CD4-positive, alpha-beta memory T cell (primary cell): ENCODE measurements at regions not wholly inside any gene's neighbourhood (a gene's known extent, or its start where the extent isn't known, plus 50 kb on each side); places are given as distances from the start of the nearest gene placed in this dataset.

Experiments used
- CTCF ChIA-PET: fragments of 350-600 bp; sonication (Branson Sonifier 250); formaldehyde crosslinking; loops from one replicate; lab custom pipeline; 2021; ENCODE audit warnings: inconsistent platforms; ENCODE audit not compliant: partially characterized antibody; lab: Charles Lee
- POLR2A ChIA-PET: fragments of 350-600 bp; sonication (Branson Sonifier 250); formaldehyde crosslinking; loops from one replicate; lab custom pipeline; 2021; ENCODE audit not compliant: partially characterized antibody; lab: Charles Lee
- DNase-seq, 5 donors: peaks; one replicate each; pipeline versions ENCODE4 v3.0.0 to v3.0.0-alpha.2; 2020 to 2022; ENCODE audit warnings: mixed read lengths in 1 of 5
- H3K27ac ChIP-seq: one replicate; pipeline ENCODE4 v1.7.0; 2013; ENCODE audit warnings: low read depth, low read length
- H3K27me3 ChIP-seq: 2 replicates; pipeline ENCODE4 v1.7.0; 2013; ENCODE audit warnings: mild to moderate bottlenecking, low read length, moderate library complexity; ENCODE audit not compliant: insufficient read depth
- H3K36me3 ChIP-seq: 2 replicates; pipeline ENCODE4 v1.7.0; 2013; ENCODE audit warnings: mild to moderate bottlenecking, low read length, moderate library complexity; ENCODE audit not compliant: insufficient read depth
- H3K4me1 ChIP-seq: 2 replicates; pipeline ENCODE4 v1.7.0; 2013; ENCODE audit warnings: mild to moderate bottlenecking, low read length, moderate library complexity; ENCODE audit not compliant: insufficient read depth
- H3K4me3 ChIP-seq, 2 donors: one replicate each; pipeline ENCODE4 v1.7.0; 2013; ENCODE audit warnings: low read length in 2 of 2, mild to moderate bottlenecking in 1 of 2
- H3K9me3 ChIP-seq, 2 donors: one replicate each; pipeline ENCODE4 v1.7.0; 2013; ENCODE audit warnings: low read length in 2 of 2, control low read depth in 1 of 2; ENCODE audit not compliant: control insufficient read depth in 1 of 2
- H3K27ac Mint-ChIP-seq, 7 donors: one replicate each; pipeline ENCODE4 v1.8.0; 2020 to 2021; ENCODE audit warnings: mixed read lengths in 7 of 7, mild to moderate bottlenecking in 6 of 7, inconsistent platforms in 3 of 7, moderate library complexity in 3 of 7
- H3K27me3 Mint-ChIP-seq, 2 donors: one replicate each; pipeline ENCODE4 v1.8.0; 2020 to 2021; ENCODE audit warnings: mixed read lengths in 2 of 2
- H3K36me3 Mint-ChIP-seq, 2 donors: one replicate each; pipeline ENCODE4 v1.8.0; 2020 to 2021; ENCODE audit warnings: mixed read lengths in 2 of 2, inconsistent platforms in 1 of 2, mild to moderate bottlenecking in 1 of 2
- H3K4me1 Mint-ChIP-seq, 4 donors: one replicate each; pipeline ENCODE4 v1.8.0; 2020 to 2021; ENCODE audit warnings: mixed read lengths in 4 of 4, mild to moderate bottlenecking in 1 of 4
- H3K4me3 Mint-ChIP-seq, 8 donors: one replicate each; pipeline ENCODE4 v1.8.0; 2020 to 2021; ENCODE audit warnings: mixed read lengths in 8 of 8, mild to moderate bottlenecking in 7 of 8, moderate library complexity in 6 of 8, inconsistent platforms in 3 of 8
- H3K9me3 Mint-ChIP-seq, 8 donors: one replicate each; pipeline ENCODE4 v1.8.0; 2020 to 2021; ENCODE audit warnings: mixed read lengths in 8 of 8, mild to moderate bottlenecking in 5 of 8, inconsistent platforms in 3 of 8, moderate library complexity in 1 of 8
- intact Hi-C: fragments of 100-400 bp; cut with micrococcal nuclease; formaldehyde crosslinking; loops from one replicate; pipeline ENCODE4 v1.15.1; 2023

- Histone ChIP-seq H3K36me3 (no peaks in the 10 kb centered on the region), H3K27me3 (no peaks in the 10 kb centered on the region), H3K27ac (no peak overlapping the region), H3K4me1 (no peaks in the 10 kb centered on the region), H3K9me3 (no peaks in the 10 kb centered on the region), H3K4me3 (no peak overlapping the region)
- intact Hi-C loops = no loop called here
- no peaks in the 10 kb centered on the region for H3K27me3 Mint-ChIP-seq
- ChIA-PET CTCF (no interaction called here), POLR2A (no interaction called here)
- peaks cover 0 to 5% (median 3%) of the 10 kb centered on the region in 8 donors for H3K9me3 Mint-ChIP-seq
- no peak overlapping the region for H3K4me3 Mint-ChIP-seq
- H3K4me1 Mint-ChIP-seq = no peaks in the 10 kb centered on the region
- no peak for DNase-seq
- no peaks in the 10 kb centered on the region for H3K36me3 Mint-ChIP-seq
- no peak overlapping the region for H3K27ac Mint-ChIP-seq
Measured at GRCh38 chr6:142613981-142614380, 312.2 kb downstream of the ADGRG6 start.

DNA sequence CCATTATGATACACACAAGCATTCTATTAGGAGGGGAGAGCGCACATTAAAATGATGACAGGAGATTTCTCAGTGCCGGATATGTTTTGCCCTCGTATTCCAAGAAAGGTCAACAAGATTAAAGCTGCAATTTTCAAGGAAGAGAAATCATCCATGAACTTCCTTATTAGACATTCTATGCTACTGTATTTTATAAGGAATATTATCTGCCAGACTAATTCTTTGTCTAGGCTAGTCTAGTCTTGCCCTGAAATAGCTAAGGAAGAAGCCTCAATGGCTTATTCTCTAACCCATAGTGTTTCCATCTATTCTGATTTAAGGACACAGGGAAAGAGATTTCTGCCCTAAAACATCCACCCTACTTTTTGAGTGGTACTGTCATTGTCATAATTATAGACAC, 315.4 kb downstream of the ADGRG6 start:
- no peak overlapping the region for H3K4me3 ChIP-seq
- Mint-ChIP-seq H3K9me3 (peaks cover 0 to under 1% (median 0%) of the 10 kb centered on the region in 8 donors), H3K4me3 (no peak overlapping the region), H3K4me1 (no peaks in the 10 kb centered on the region), H3K36me3 (no peaks in the 10 kb centered on the region), H3K27me3 (peaks cover 0 to 2% of the 10 kb centered on the region in 2 donors), H3K27ac (no peak overlapping the region)
- H3K4me1 ChIP-seq = no peaks in the 10 kb centered on the region
- POLR2A ChIA-PET = no interaction called here
- H3K9me3 ChIP-seq = no peaks in the 10 kb centered on the region
- DNase-seq = no peak
- no peaks in the 10 kb centered on the region for H3K36me3 ChIP-seq
- no peaks in the 10 kb centered on the region for H3K27me3 ChIP-seq
- CTCF ChIA-PET = no interaction called here
- H3K27ac ChIP-seq = no peak overlapping the region
- intact Hi-C loops = no loop called here

- Histone ChIP-seq H3K4me1 (no peaks in the 10 kb centered on the region), H3K27ac (no peak overlapping the region), H3K4me3 (no peak overlapping the region), H3K9me3 (no peaks in the 10 kb centered on the region), H3K27me3 (no peaks in the 10 kb centered on the region), H3K36me3 (no peaks in the 10 kb centered on the region)
- intact Hi-C loops = no loop called here
- ChIA-PET CTCF (no interaction called here), POLR2A (no interaction called here)
- Mint-ChIP-seq H3K27me3 (peaks cover 0 to 2% of the 10 kb centered on the region in 2 donors), H3K4me1 (no peaks in the 10 kb centered on the region), H3K9me3 (no peaks in the 10 kb centered on the region), H3K4me3 (no peak overlapping the region), H3K36me3 (no peaks in the 10 kb centered on the region), H3K27ac (no peak overlapping the region)
- DNase-seq = no peak
Measured at GRCh38 chr6:142621822-142622221, 320.0 kb downstream of the ADGRG6 start.

GRCh38 chr6:142624978-142625715, 319.8 kb downstream of the HIVEP2 start:
- ChIA-PET CTCF (no interaction called here), POLR2A (no interaction called here)
- no peak overlapping the region for H3K27ac ChIP-seq
- no peaks in the 10 kb centered on the region for H3K36me3 Mint-ChIP-seq
- H3K27me3 Mint-ChIP-seq = no peaks in the 10 kb centered on the region
- H3K36me3 ChIP-seq = no peaks in the 10 kb centered on the region
- intact Hi-C loops = no loop called here
- no peak overlapping the region for H3K27ac Mint-ChIP-seq
- DNase-seq = no peak
- no peak overlapping the region for H3K4me3 Mint-ChIP-seq
- H3K4me1 ChIP-seq = peaks cover 4% of the 10 kb centered on the region
- H3K4me1 Mint-ChIP-seq = peaks cover 0 to 4% (median 0%) of the 10 kb centered on the region in 4 donors
- no peak overlapping the region for H3K4me3 ChIP-seq
- H3K9me3 ChIP-seq = no peaks in the 10 kb centered on the region
- H3K9me3 Mint-ChIP-seq = no peaks in the 10 kb centered on the region
- no peaks in the 10 kb centered on the region for H3K27me3 ChIP-seq

- Mint-ChIP-seq H3K4me3 (peak overlapping the region; percentile 67 to 84 (median 77)), H3K4me1 (peaks cover 8 to 17% (median 9%) of the 10 kb centered on the region in 4 donors), H3K27me3 (no peaks in the 10 kb centered on the region), H3K36me3 (no peaks in the 10 kb centered on the region), H3K27ac (peak overlapping the region in 3 of 7 donors; percentile 14 to 73 (median 57)), H3K9me3 (no peaks in the 10 kb centered on the region)
- DNase-seq = peak in 2 of 5 donors; percentile 6 to 9
- Histone ChIP-seq H3K4me1 (peaks cover 4% of the 10 kb centered on the region), H3K9me3 (no peaks in the 10 kb centered on the region), H3K36me3 (no peaks in the 10 kb centered on the region), H3K27ac (no peak overlapping the region), H3K27me3 (no peaks in the 10 kb centered on the region), H3K4me3 (peak overlapping the region in 1 of 2 donors; percentile 30)
- intact Hi-C loops = no loop called here
- ChIA-PET CTCF (no interaction called here), POLR2A (no interaction called here)
Measured at GRCh38 chr6:142627474-142627873, 317.5 kb downstream of the HIVEP2 start.

GRCh38 chr6:142631517-142632385, 313.2 kb downstream of the HIVEP2 start:
- H3K36me3 Mint-ChIP-seq = no peaks in the 10 kb centered on the region
- H3K4me1 ChIP-seq = peaks cover 4% of the 10 kb centered on the region
- intact Hi-C loops = no loop called here
- POLR2A ChIA-PET = no interaction called here
- peaks cover 8 to 17% (median 9%) of the 10 kb centered on the region in 4 donors for H3K4me1 Mint-ChIP-seq
- no peak overlapping the region for H3K27ac ChIP-seq
- H3K27me3 Mint-ChIP-seq = no peaks in the 10 kb centered on the region
- no peak overlapping the region for H3K4me3 Mint-ChIP-seq
- H3K4me3 ChIP-seq = no peak overlapping the region
- CTCF ChIA-PET = interaction anchor here (1.0 kb wide), 1 partner anchor 157 kb away, joined by 3 read pairs; no protein-coding TSS in a partner anchor
- no peaks in the 10 kb centered on the region for H3K36me3 ChIP-seq
- peaks cover 0 to 2% (median 0%) of the 10 kb centered on the region in 8 donors for H3K9me3 Mint-ChIP-seq
- H3K27me3 ChIP-seq = no peaks in the 10 kb centered on the region
- H3K27ac Mint-ChIP-seq = no peak overlapping the region
- H3K9me3 ChIP-seq = no peaks in the 10 kb centered on the region
- no peak for DNase-seq

DNA sequence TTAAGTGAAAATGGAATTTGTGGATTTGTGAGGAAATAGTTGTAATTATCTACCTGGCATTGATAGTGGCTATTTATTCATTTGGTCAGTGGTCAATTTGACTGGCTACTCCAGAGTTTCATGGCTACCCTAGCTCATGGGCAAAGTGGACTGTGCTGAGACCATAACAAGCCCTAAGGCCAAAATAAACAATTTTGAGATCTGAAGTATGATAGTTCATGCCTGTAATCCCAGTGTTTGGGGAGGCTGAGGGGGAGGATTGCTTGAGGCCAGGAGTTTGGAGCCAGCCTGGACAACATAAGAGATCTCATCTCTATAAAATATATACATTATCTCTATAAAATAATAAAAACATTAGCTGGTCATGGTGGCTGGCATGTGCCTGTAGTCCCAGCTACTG, 311.7 kb downstream of the HIVEP2 start:
- Mint-ChIP-seq H3K36me3 (no peaks in the 10 kb centered on the region), H3K4me1 (peaks cover 8 to 13% (median 9%) of the 10 kb centered on the region in 4 donors), H3K4me3 (no peak overlapping the region), H3K27me3 (peaks cover 0 to 3% of the 10 kb centered on the region in 2 donors), H3K27ac (peak overlapping the region in 1 of 7 donors; percentile 17), H3K9me3 (peaks cover 0 to 2% (median 0%) of the 10 kb centered on the region in 8 donors)
- DNase-seq = no peak
- ChIA-PET POLR2A (no interaction called here), CTCF (no interaction called here)
- Histone ChIP-seq H3K27ac (no peak overlapping the region), H3K4me1 (no peaks in the 10 kb centered on the region), H3K27me3 (no peaks in the 10 kb centered on the region), H3K9me3 (no peaks in the 10 kb centered on the region), H3K4me3 (no peak overlapping the region), H3K36me3 (no peaks in the 10 kb centered on the region)
- intact Hi-C loops = no loop called here
